ENCODE measurements at regions not wholly inside any gene's neighbourhood (a gene's known extent, or its start where the extent isn't known, plus 50 kb on each side); places are given as distances from the start of the nearest gene placed in this dataset.

- Histone ChIP-seq H3K9me3 (no peaks in the 10 kb centered on the region), H3K4me1 (peaks cover 34% of the 10 kb centered on the region), H3K36me3 (no peaks in the 10 kb centered on the region), H3K4me3 (no peak overlapping the region), H3K27ac (no peak overlapping the region), H3K27me3 (no peaks in the 10 kb centered on the region)
- WGBS, result 52% methylated on average over 3 of the region's 3 CpGs
- TF ChIP-seq POLR2A (IDR thresholded peaks at IDR 0.05) (no peak), CTCF (IDR thresholded peaks at IDR 0.05) (no peak), POLR2AphosphoS5 (IDR thresholded peaks at IDR 0.05) (no peak), EP300 (IDR thresholded peaks at IDR 0.05) (no peak)
- DNase-seq (ENCODE audit: low spot score in 2 of 2), result no peak
Observed at GRCh38 chr5:56557198-56557597, 258.2 kb upstream of the MAP3K1 start.

- Histone ChIP-seq H3K4me3 (no peak overlapping the region), H3K9me3 (no peaks in the 10 kb centered on the region), H3K36me3 (no peaks in the 10 kb centered on the region), H3K4me1 (peaks cover 55% of the 10 kb centered on the region), H3K27me3 (no peaks in the 10 kb centered on the region), H3K27ac (peak overlapping the region; percentile 66)
- no peak for TF ChIP-seq POLR2A (IDR thresholded peaks at IDR 0.05)
- peak in 1 of 3 donors; percentile 41 for TF ChIP-seq POLR2AphosphoS5 (IDR thresholded peaks at IDR 0.05)
- DNase-seq (ENCODE audit: low spot score in 2 of 2), result no peak
Observed at GRCh38 chr5:56552612-56553268, 262.6 kb upstream of the MAP3K1 start.

GRCh38 chr5:56550227-56550626 is 265.1 kb upstream of the MAP3K1 start:
- Histone ChIP-seq H3K4me1 (peaks cover 55% of the 10 kb centered on the region), H3K27me3 (no peaks in the 10 kb centered on the region), H3K36me3 (no peaks in the 10 kb centered on the region), H3K27ac (no peak overlapping the region), H3K9me3 (no peaks in the 10 kb centered on the region), H3K4me3 (no peak overlapping the region)
- no peak for DNase-seq (ENCODE audit: low spot score in 2 of 2)
- TF ChIP-seq CTCF (IDR thresholded peaks at IDR 0.05) (no peak), EP300 (IDR thresholded peaks at IDR 0.05) (no peak), POLR2AphosphoS5 (IDR thresholded peaks at IDR 0.05) (no peak)
- 65% methylated on average over 2 of the region's 2 CpGs for WGBS

GRCh38 chr5:56549096-56549886 is 266.1 kb upstream of the MAP3K1 start:
- no peak for DNase-seq (ENCODE audit: low spot score in 2 of 2)
- WGBS, result 72% methylated on average over 3 of the region's 3 CpGs

GRCh38 chr5:56545016-56545415 is 270.3 kb upstream of the MAP3K1 start:
- Histone ChIP-seq H3K4me1 (peaks cover 26% of the 10 kb centered on the region), H3K36me3 (no peaks in the 10 kb centered on the region), H3K4me3 (no peak overlapping the region), H3K27me3 (no peaks in the 10 kb centered on the region), H3K9me3 (no peaks in the 10 kb centered on the region), H3K27ac (no peak overlapping the region)
- DNase-seq (ENCODE audit: low spot score in 2 of 2), result no peak
- no peak for TF ChIP-seq POLR2A (IDR thresholded peaks at IDR 0.05)
- no peak for TF ChIP-seq CTCF (IDR thresholded peaks at IDR 0.05)
- TF ChIP-seq POLR2AphosphoS5 (IDR thresholded peaks at IDR 0.05), result no peak
- TF ChIP-seq EP300 (IDR thresholded peaks at IDR 0.05), result no peak
- WGBS, result 90% methylated on average over 7 of the region's 7 CpGs

More at GRCh38 chr5:56549096-56549886, 266.1 kb upstream of the MAP3K1 start:
- Histone ChIP-seq H3K27ac (no peak overlapping the region), H3K9me3 (no peaks in the 10 kb centered on the region), H3K4me1 (peaks cover 50% of the 10 kb centered on the region), H3K4me3 (no peak overlapping the region), H3K27me3 (no peaks in the 10 kb centered on the region), H3K36me3 (no peaks in the 10 kb centered on the region)
- TF ChIP-seq POLR2A (IDR thresholded peaks at IDR 0.05), result no peak
- TF ChIP-seq EP300 (IDR thresholded peaks at IDR 0.05), result no peak
- TF ChIP-seq CTCF (IDR thresholded peaks at IDR 0.05), result no peak
- no peak for TF ChIP-seq POLR2AphosphoS5 (IDR thresholded peaks at IDR 0.05)

Measured in suprapubic skin (tissue), 4 donors.